HG02678 (cell line): ENCODE measurements at regions not wholly inside any gene's neighbourhood (a gene's known extent, or its start where the extent isn't known, plus 50 kb on each side); places are given as distances from the start of the nearest gene placed in this dataset.

Experiments used
- ATAC-seq: cut with Tn5 transposase; IDR thresholded peaks from one replicate; pipeline ENCODE4 v1.9.1; 2021; ENCODE audit warnings: mild to moderate bottlenecking, moderate library complexity; ENCODE audit not compliant: unreplicated experiment

DNA sequence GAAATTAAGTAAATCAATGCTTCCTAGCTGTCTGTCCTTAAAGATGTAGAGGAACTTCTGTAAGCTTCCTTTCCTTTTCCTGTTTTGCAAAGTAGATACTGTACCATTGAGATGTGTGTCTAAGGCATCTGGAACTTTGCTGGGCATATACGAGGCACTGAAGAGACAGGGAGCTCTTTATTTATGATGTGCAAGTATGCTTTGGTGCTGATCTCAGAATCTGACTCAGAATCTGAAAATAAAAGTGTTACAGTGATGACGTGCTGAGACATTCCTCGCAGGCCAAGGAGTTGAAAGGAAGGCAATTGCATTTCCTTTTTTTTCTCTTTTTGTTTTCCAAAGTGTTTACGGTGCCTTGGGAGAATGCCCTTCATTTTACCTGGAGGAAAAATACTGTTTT lies 230.9 kb upstream of the RGPD4 start:
- no peak for ATAC-seq

- ATAC-seq: no peak
Measured at GRCh38 chr2:107597507-107597906, 229.2 kb upstream of the RGPD4 start.

GRCh38 chr2:107602801-107603200 lies 223.9 kb upstream of the RGPD4 start:
- no peak for ATAC-seq

DNA sequence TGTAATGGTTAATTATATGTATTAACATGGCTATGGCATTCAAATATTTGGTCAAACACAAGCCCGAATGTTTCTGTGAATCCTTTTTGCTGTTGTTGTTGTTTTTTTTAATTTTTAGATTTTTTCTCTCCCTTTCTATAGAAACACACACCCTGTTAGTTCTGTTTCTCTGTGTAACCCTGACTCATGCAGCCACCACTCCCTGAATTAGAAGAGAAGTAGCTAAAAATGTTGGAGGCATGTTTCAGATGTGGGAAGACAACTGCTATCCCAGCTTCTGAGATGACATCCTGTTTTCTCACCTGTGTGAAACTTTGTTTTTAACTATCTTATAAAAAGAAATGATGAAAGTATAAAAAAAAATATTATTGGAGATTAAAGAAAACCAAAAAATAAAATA lies 219.6 kb upstream of the RGPD4 start:
- no peak for ATAC-seq

DNA sequence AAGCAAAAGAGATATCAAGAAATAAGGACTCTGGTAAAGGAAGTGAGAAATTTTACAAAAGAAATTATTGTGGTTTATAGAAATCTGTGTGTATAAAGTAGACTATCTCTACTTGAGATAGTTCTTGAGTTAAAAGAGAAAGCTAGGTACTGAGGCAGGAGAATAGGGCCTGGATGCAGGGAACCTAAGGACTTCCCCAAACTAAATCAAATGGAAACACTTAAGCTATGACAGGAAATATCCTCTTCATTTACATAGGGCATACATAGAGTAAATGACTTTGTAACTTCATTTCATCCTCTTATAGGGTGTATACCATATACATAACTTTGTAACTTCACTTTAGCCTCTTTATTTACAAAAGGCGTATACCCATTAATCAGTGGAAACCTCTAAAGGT lies 219.2 kb upstream of the RGPD4 start:
- ATAC-seq: no peak

DNA sequence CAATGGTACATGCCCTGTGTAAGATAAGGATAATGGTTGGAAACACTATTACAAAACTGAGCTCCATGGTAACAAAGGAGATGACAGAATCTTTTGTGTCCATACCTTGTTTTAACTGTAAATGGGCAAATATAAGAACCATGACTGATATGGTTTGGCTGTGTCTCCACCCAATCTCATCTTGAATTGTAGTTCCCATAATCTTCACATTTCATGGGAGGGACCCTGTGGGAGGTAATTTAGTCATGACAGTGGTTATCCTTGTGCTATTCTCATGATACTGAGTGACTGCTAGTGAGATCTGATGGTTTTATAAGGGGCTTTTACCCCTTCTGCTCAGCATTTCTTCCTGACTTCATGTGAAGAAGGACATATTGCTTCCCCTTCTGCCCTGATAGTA lies 211.7 kb upstream of the RGPD4 start:
- ATAC-seq: no peak

DNA sequence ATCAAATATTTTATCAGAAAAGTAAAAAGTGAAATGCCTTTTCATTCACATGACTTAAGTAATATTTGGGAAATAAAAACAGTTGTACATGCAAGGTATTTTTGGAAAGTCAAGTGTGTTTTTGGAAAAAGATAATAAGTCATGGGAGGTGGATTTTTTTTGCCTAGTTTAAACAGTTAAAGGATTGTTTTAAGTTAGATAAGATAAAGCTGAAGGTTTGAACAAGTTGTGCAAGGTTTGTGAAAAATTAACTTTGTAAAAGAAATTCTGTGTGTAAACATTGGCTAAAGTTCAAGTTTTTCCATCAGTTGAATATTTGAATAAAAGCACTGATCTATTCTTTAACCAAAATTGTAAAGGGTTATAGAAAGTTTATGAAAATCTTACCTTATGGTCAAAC lies 207.9 kb upstream of the RGPD4 start:
- no peak for ATAC-seq

- ATAC-seq: no peak
Measured at GRCh38 chr2:107621186-107622165, 205.2 kb upstream of the RGPD4 start.

- ATAC-seq: no peak
Measured at GRCh38 chr2:107622741-107623310, 203.9 kb upstream of the RGPD4 start.

DNA sequence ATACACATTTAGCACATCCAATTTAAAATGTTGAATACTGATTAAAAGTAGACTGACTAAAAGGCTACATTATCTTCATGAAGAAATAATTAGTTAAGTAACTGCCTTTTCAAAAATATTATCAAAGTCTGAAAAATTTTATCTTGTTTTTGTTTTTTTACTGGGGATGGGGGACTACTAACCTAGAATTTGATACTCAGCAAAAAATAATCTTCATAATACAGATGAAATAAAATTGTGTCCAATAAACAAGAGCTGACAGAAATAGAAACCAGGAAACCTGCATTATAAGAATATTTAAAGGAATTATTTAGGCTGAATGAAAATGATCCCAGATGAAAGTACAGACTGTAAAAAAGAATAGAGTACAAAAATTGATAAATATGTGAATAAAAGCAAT lies 200.7 kb upstream of the RGPD4 start:
- ATAC-seq: no peak

DNA sequence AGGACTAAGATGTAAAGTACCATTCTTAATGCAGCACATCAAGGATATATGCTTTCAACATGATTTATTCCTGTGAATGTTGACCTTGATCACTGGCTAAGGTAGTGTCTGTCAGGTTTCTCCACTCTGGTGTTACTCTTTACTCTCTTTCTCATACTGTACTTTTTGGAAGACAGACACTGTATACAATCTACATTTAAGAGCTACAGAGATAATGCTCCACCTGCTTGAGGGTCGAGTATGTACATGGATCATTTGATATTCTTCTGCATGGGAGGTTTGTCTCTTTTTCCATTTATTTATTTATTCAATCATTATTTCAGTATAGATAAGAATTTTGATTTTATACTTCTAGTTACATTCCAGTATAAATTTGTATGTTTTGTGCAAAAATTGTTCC lies 199.5 kb upstream of the RGPD4 start:
- no peak for ATAC-seq

DNA sequence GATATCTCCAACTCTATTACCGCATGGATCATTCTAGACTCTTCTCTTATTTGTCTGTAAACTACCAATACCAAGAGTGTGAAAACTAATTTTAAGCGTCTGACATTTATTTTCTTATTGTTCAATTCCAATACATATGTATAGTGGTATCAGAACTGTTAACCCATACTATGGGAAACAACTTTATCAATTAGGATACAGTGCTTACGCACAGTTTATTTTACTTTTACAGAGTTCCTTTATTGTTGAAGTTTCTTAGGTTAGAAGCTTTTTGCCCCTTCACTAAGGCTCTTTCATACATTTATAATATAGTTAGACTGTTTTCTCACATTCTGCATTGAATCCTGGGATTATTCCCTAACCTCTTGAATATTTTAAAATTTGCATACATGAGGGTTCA lies 198.8 kb upstream of the RGPD4 start:
- no peak for ATAC-seq

- ATAC-seq: no peak
Measured at GRCh38 chr2:107633580-107634147, 193.0 kb upstream of the RGPD4 start.

DNA sequence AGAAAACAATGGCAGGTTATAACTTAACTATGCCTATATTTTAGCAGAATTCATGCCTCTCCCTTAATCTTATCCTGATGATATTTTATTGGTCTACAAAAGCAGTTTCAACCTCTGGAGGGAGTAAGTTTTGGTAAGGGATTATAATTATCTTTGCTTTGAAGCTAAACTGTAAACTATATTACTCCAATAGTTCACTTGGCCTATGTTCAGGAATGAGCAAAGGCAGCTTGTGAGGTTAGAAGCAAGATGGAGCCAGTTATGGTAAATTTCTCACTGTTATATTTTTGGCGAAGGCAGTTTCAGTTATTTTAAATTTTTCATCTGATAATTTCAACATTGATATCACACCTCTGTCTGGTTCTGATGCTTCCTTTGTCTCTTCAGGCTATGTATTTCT lies 192.5 kb upstream of the RGPD4 start:
- no peak for ATAC-seq

DNA sequence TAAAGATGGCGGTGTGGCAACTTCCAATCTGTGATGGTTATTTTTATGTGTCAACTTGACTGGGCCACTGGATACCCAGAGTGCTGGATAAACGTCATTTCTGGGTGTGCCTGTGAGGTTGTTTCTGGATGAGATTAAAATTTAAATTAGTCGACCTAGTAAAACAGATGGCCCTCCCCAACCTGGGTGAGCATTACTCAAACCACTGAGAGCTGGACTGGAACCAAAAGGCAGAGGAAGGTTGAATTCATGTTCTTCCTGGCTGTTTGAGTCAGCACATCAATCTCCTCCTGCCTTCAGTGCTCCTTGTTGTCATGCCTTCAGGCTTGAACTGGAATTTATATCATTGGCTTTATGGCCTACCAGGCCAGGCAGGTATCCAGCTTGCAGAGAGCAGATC lies 190.8 kb upstream of the RGPD4 start:
- no peak for ATAC-seq

DNA sequence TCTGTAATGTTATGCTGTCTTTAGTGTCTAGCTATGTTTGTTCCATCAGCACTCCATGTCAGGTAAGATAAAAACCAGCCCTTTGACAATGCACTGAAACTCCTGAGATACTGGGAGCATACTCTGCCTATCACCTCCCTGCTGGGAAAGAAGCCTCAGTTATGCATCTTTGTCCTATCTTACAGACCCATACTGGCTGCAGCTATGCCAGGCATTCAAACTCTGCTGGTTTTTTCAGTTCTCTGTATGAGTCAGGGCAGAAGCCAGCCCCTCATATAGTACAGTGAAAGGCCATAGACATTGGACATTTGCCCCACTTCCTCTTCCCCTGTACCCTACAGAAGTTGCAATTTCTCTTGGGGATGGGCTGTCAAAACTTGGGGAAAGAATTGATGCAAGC lies 181.1 kb upstream of the RGPD4 start:
- no peak for ATAC-seq

DNA sequence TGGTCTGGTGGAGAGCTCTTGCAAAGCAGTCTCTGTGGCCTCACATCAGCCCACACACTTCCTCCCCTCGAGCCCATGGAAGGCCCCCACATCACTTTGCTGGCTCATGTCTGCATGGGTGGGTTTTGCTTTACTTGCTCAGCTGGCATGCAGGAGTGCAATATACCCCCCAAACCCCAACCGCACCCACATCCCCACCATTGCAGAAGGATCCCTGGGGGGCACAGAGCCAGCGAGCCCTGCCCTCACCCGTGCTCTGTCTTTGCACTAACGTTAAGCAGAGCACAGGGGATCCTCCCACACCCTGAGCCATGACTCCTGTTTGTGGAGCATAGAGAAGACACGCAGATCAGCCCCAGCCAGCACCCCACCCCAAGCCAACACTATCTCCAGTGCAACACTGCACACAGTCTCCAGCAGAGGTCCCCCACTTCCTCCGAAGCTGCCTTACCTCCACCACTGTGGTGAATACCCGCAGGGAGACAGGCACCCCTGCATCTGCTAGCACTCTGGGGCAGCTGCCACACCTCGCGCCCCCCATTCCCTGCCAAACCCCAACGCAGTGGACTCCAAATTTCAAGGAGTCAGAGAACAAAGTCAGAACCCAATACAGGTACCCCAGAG lies 177.8 kb upstream of the RGPD4 start:
- ATAC-seq: no peak

- ATAC-seq: no peak
Measured at GRCh38 chr2:107657049-107657448, 169.6 kb upstream of the RGPD4 start.

- no peak for ATAC-seq
Measured at GRCh38 chr2:107663632-107664031, 163.1 kb upstream of the RGPD4 start.

- no peak for ATAC-seq
Measured at GRCh38 chr2:107669335-107669734, 157.4 kb upstream of the RGPD4 start.

- ATAC-seq: no peak
Measured at GRCh38 chr2:107681936-107682335, 144.8 kb upstream of the RGPD4 start.

- no peak for ATAC-seq
Measured at GRCh38 chr2:107684421-107684820, 142.3 kb upstream of the RGPD4 start.
